Middle frontal gyrus (tissue), 1 donor: ENCODE measurements at regions not wholly inside any gene's neighbourhood (a gene's known extent, or its start where the extent isn't known, plus 50 kb on each side); places are given as distances from the start of the nearest gene placed in this dataset.

Experiments
- DNase-seq: peaks from one replicate; pipeline ENCODE4 v3.0.0-alpha.2; 2015; ENCODE audit warnings: low spot score; ENCODE audit errors: extremely low spot score

GRCh38 chr1:106747232-106747631 is 309.2 kb upstream of the PRMT6 start:
- DNase-seq: no peak

GRCh38 chr1:106747791-106748190 is 308.7 kb upstream of the PRMT6 start:
- DNase-seq: no peak

- DNase-seq: no peak
These were observed 307.9 kb upstream of the PRMT6 start for GRCh38 chr1:106748606-106749005.

GRCh38 chr1:106749491-106749890 is 307.0 kb upstream of the PRMT6 start:
- no peak for DNase-seq

GRCh38 chr1:106749906-106750305 is 306.6 kb upstream of the PRMT6 start:
- no peak for DNase-seq

GRCh38 chr1:106751002-106751401 is 305.5 kb upstream of the PRMT6 start:
- DNase-seq: no peak

- DNase-seq: no peak
These were observed 303.4 kb upstream of the PRMT6 start for GRCh38 chr1:106753066-106753465.

GRCh38 chr1:106754957-106755356 is 301.5 kb upstream of the PRMT6 start:
- no peak for DNase-seq

- DNase-seq: no peak
These were observed 300.6 kb upstream of the PRMT6 start for GRCh38 chr1:106755682-106756406.

GRCh38 chr1:106756752-106757151 is 299.7 kb upstream of the PRMT6 start:
- no peak for DNase-seq

- DNase-seq: no peak
These were observed 288.4 kb upstream of the PRMT6 start for GRCh38 chr1:106768077-106768476.

- DNase-seq: no peak
These were observed 288.0 kb upstream of the PRMT6 start for GRCh38 chr1:106768501-106768900.

- no peak for DNase-seq
These were observed 283.3 kb upstream of the PRMT6 start for GRCh38 chr1:106773206-106773605.

GRCh38 chr1:106780066-106780465 is 276.4 kb upstream of the PRMT6 start:
- no peak for DNase-seq

GRCh38 chr1:106780806-106781569 is 275.5 kb upstream of the PRMT6 start:
- no peak for DNase-seq

GRCh38 chr1:106785176-106785575 is 271.3 kb upstream of the PRMT6 start:
- no peak for DNase-seq

- no peak for DNase-seq
These were observed 269.0 kb upstream of the PRMT6 start for GRCh38 chr1:106787520-106787919.

- no peak for DNase-seq
These were observed 266.8 kb upstream of the PRMT6 start for GRCh38 chr1:106789686-106790085.

- DNase-seq: no peak
These were observed 265.4 kb upstream of the PRMT6 start for GRCh38 chr1:106791041-106791440.

GRCh38 chr1:106793651-106794050 is 262.8 kb upstream of the PRMT6 start:
- DNase-seq: no peak

- no peak for DNase-seq
These were observed 257.5 kb upstream of the PRMT6 start for GRCh38 chr1:106798991-106799390.

- DNase-seq: no peak
These were observed 254.3 kb upstream of the PRMT6 start for GRCh38 chr1:106802181-106802580.

- DNase-seq: no peak
These were observed 242.1 kb upstream of the PRMT6 start for GRCh38 chr1:106814418-106814817.
